HG03064 (cell line): ENCODE measurements at regions not wholly inside any gene's neighbourhood (a gene's known extent, or its start where the extent isn't known, plus 50 kb on each side); places are given as distances from the start of the nearest gene placed in this dataset.

Experiments
- ATAC-seq: cut with Tn5 transposase; IDR thresholded peaks from one replicate; pipeline ENCODE4 v1.9.1; 2021; ENCODE audit warnings: low read depth; ENCODE audit not compliant: unreplicated experiment

- no peak for ATAC-seq
These were observed 85.2 kb upstream of the ZMIZ1 start for GRCh38 chr10:78983608-78984007.

GRCh38 chr10:78985973-78986818 lies 82.6 kb upstream of the ZMIZ1 start:
- ATAC-seq, result no peak

DNA sequence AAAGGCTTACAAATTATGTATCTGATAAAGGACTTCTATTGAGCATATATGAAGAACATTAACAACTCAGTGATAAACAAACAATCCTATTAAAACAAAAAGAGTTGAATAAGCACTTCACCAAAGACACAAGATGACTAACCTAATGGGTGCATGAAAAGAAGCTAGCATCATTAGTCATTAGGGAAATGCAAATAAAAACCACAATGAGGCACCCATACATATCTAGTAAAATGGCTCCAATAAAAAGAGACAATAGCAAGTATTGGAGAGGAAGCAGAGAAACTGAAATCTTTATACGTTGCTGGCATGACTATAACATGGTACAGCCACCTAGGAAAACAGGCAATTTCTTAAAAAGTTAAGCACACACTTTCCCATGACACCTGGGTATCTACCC lies 77.6 kb upstream of the ZMIZ1 start:
- no peak for ATAC-seq

DNA sequence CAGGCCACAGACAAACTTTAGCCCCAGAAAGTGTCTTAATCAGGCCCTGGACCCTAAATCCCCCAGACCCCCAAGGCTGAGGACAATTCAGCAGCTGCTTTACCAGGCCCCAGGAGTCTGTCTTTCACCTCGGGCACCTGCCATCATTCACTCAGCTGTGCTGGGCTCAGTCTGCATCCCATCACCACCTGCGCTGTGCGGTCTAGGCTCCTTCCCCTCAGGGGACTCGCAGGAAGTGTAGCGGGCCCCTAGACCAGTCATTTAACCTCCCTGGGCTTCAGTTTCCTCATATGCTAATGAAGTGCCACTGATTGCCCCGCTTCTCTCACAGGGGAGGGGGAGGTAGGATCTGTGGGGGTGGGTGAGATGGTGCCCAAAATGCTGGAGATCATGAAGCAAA lies 76.4 kb upstream of the ZMIZ1 start:
- no peak for ATAC-seq

- no peak for ATAC-seq
These were observed 75.4 kb upstream of the ZMIZ1 start for GRCh38 chr10:78993261-78993945.

DNA sequence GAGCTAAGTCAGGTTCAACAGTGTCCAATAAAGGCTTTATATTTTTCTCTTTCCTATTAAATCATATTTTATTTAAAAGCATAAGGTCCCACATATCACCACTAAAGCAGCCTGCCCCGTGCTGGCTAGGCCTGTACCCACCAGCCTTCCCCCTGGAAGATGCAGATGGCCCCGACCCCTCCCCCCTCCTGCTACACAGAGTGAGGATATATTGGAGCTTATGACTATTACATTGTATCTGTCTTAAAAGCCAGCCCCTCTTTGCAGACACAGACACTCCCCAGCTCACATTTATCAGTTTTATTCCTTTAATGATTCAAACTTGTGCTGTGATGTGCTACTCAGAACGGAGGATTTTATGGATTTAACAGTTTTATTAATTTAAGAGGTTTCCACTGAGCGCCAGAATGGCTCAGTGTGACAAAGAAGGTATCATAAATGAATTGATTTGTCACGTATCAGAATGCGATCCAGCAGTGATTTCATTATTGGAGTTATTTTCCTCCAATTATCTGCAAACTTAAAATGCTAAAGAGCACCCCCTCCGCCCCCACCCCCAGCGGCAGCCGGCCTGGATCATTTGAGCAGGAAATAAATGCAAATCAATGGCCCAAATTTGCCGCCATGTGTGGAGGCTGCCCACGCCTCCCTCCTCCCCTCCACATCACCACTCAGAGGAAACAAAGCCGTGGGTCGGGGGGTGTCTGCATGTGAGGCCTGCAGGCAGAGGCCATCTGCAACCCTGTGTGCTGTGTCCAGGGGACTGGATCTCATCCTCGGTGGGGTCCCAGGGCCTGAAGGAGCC lies 72.6 kb upstream of the ZMIZ1 start:
- no peak for ATAC-seq

DNA sequence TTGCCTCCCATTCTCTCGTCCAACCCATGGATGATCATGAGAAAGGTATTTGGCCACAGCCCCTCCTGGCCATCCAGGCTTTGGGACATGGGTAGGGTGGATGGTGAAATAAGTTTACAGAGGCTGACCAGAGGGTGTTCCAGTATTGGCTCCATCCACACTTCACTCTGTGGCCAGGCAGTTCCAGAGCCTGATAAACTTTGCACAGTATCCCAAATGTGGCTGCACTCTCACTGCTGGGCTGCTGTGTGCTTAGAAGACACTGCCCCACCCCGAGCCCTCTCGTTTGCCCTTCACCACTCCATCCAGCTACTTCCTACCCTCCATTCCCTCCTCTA lies 72.0 kb upstream of the ZMIZ1 start:
- ATAC-seq, result no peak

DNA sequence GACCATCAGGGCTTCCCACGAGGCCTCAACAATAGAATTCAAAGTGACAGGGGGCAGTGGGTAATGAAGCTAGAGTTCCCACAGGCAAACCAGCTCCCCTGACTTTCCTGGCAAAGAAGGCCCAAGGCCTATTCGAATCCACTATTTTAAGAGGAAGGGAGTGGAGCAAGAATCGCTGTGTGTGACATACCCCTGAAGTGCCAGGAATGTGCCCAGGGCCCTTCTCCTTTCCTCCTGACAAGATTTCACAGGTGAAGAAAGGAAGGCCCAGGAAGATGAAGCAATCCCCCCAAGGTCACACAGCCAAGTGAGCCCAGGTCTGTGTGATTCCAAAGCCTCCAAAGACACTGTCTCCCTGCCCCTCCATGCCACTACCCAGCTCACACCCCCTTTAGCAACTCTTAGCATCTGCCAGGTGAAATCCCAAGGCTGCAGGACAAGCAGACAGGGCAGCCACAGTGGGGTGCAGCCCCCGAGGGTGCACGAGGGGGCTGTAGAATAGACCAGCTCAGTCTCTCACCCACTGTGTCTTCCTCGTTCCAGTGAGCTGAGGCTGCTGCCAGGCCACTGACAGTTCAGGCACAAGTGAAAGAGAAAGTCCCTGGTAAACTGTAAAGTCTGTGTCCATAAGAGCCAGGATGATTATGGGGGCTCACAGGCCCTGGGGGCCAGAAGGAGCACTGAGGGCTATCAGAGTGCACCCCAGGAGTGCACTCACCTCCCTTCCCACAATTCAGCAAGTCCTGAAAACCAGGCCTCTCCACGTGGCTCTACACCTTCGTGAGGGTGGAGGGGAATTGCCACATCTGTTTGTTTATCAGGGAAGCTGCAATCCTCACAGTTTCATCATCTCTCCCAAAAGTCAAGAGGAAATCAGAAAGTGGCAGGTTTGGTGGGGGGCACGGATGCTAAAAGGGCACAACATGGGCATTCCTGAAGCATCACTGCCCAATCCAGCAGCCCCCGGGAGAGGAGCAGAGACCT lies 70.8 kb upstream of the ZMIZ1 start:
- ATAC-seq, result no peak

DNA sequence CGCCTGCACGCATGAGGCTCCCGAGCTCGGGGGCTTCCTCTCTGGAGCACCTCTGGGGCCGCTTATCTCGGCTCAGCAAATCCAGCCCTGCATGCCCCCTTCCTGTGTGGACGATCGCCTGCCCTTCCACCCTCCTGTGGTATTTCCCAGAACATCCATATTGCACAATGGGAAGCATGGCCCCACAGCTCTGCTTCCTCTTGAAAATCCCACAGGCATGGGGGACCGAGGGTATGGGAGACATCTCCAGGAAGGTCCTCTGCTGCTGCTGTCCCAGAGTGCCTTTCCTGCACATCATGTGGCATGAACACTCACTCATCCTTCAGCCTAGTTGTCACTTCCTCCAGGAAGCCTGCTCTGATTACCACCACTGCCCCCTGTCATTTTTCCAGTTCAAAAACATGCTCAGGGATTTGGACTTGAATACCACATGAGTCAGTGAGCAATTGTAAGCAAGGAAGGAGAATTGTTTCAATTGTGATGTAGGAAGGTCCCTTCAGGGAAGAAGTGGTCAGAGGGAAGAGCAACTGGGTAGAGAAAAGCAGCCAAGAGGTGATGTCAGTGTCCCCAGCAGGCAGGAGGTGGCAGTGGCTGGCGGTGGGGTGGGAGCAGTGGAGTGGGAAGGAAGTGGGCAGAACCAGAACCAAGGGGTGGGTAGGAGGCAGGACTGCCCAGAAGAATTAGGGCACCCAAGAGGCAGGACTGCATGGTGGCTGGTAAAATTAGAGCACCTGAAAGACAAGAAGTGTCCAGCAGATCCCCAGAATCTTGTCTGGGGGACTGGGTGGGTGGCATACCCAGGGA lies 67.5 kb upstream of the ZMIZ1 start:
- no peak for ATAC-seq

GRCh38 chr10:79002336-79002735 lies 66.4 kb upstream of the ZMIZ1 start:
- ATAC-seq, result no peak

GRCh38 chr10:79003183-79004100 lies 65.3 kb upstream of the ZMIZ1 start:
- no peak for ATAC-seq

GRCh38 chr10:79004311-79004710 lies 64.5 kb upstream of the ZMIZ1 start:
- ATAC-seq, result no peak

GRCh38 chr10:79005126-79005810 lies 63.5 kb upstream of the ZMIZ1 start:
- no peak for ATAC-seq

DNA sequence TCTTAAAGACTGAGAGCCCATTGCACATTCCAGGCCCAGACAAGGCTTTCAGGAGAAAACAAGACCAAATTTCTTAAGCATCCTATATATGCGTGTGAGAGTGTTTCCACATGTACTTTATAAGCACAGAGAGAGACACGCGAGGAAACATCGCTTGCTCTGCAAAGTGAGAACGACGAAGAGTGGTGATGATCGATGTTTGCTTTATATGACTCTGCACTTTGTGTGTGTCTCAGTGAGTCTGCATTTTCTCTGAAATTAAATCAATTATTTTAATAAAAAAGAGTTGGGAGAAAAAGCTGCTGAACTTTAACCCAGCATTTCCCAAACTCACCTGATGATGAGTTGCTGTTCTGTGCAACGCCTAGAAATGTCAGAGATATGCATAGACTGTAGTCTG lies 61.7 kb upstream of the ZMIZ1 start:
- no peak for ATAC-seq

DNA sequence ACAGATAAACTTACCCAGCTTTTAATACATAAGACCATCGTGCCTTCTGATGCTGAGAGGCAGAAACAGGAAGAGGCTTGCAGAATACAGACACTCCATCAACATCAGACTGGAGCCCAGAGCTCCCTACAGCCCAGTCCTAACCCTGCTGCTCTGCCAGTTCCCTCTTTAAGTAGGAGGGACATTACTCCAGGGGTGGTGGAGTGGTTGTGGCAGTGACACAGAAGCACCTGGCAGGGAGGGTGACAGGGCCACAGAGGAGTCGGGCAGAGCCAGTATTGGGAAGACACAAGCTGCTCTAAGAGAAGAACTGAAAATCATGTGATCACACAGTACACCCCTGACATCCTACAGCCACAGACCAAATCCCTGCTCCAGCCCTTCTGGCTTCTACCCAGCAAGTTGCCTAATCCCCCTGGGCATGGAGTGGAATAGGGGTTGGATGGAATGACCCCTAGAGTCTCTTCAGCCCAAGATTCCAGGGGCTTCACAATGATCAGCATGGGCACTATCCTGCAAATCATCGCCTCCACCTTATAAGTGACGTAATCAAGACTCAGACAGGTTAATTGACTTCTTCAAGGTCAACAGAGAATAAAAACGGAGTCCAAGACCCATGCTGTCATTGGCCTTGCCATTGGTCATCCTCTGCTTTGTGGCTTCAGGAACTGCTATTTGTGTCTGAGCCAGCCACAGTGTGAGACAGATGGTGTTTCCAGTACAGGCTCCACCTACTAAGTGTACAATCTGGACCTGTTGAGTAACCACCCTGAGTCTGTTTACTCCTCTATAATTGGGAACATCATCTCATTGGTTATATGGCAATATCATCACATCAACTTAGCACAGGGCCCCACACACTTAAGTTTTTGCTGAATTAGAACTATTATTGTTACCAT lies 61.1 kb upstream of the ZMIZ1 start:
- ATAC-seq, result no peak

GRCh38 chr10:79009145-79009544 lies 59.6 kb upstream of the ZMIZ1 start:
- no peak for ATAC-seq

- no peak for ATAC-seq
These were observed 56.2 kb upstream of the ZMIZ1 start for GRCh38 chr10:79012567-79012966.
